MM.1S (cell line): ENCODE measurements at regions not wholly inside any gene's neighbourhood (a gene's known extent, or its start where the extent isn't known, plus 50 kb on each side); places are given as distances from the start of the nearest gene placed in this dataset.

Experiments used
- CTCF ChIP-seq: fragments of 300-600 bp; sonication (generic); IDR thresholded peaks from 2 replicates; pipeline ENCODE4 v1.5.1; 2016; ENCODE audit warnings: antibody characterized with exemption, low read length, mixed read lengths
- EZH2 ChIP-seq: fragments of 300-600 bp; sonication (generic); optimal IDR thresholded peaks from 2 replicates; pipeline ENCODE3; 2017; ENCODE audit warnings: low read depth, mild to moderate bottlenecking, antibody characterized with exemption, low read length, mixed read lengths
- EZH2phosphoT487 ChIP-seq: fragments of 300-600 bp; sonication (generic); IDR thresholded peaks from 2 replicates; pipeline ENCODE4 v1.6.1; 2018; ENCODE audit warnings: antibody characterized with exemption, low read length

- TF ChIP-seq CTCF (no peak), EZH2 (no peak), EZH2phosphoT487 (no peak)
Observed at GRCh38 chr5:30997681-30998080, 195.8 kb upstream of the CDH6 start.
